ENCODE measurements at regions not wholly inside any gene's neighbourhood (a gene's known extent, or its start where the extent isn't known, plus 50 kb on each side); places are given as distances from the start of the nearest gene placed in this dataset.

DNA sequence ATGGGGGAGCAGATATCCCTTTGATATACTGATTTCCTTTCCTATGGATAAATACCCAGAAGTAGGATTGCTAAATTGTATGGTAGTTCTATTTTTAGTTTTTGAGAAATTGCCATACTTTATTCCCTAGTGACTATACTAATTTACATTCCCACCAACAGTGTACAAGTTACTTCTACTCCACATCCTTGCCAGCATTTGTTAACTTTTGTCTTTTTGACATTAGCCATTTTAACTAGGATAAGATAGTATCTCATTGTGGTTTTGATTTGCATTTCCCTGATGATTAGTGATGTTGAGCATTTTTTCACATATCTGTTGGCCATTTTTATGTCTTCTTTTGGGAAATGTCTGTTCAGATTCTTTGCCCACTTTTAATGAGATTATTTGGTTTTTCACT is 620.6 kb upstream of the CAMK1G start:
- TF ChIP-seq, protein P1, sequence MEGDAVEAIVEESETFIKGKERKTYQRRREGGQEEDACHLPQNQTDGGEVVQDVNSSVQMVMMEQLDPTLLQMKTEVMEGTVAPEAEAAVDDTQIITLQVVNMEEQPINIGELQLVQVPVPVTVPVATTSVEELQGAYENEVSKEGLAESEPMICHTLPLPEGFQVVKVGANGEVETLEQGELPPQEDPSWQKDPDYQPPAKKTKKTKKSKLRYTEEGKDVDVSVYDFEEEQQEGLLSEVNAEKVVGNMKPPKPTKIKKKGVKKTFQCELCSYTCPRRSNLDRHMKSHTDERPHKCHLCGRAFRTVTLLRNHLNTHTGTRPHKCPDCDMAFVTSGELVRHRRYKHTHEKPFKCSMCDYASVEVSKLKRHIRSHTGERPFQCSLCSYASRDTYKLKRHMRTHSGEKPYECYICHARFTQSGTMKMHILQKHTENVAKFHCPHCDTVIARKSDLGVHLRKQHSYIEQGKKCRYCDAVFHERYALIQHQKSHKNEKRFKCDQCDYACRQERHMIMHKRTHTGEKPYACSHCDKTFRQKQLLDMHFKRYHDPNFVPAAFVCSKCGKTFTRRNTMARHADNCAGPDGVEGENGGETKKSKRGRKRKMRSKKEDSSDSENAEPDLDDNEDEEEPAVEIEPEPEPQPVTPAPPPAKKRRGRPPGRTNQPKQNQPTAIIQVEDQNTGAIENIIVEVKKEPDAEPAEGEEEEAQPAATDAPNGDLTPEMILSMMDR (IDR thresholded peaks at IDR 0.05; ENCODE audit: insufficient read depth, low read depth, low read length): no peak
- no peak for TF ChIP-seq EZH2 (IDR thresholded peaks at IDR 0.05; ENCODE audit: insufficient read depth, low read length)
